Neural cell (in vitro differentiated cells): ENCODE measurements at regions not wholly inside any gene's neighbourhood (a gene's known extent, or its start where the extent isn't known, plus 50 kb on each side); places are given as distances from the start of the nearest gene placed in this dataset.

Experiments
- CTCF ChIP-seq: fragments of 450-650 bp; IDR thresholded peaks from 2 replicates; pipeline ENCODE4 v1.5.1; 2014; ENCODE audit warnings: antibody characterized with exemption, mild to moderate bottlenecking, moderate library complexity; ENCODE audit not compliant: poor library complexity, severe bottlenecking
- POLR2AphosphoS5 ChIP-seq: IDR thresholded peaks from 2 replicates; pipeline ENCODE4 v1.6.1; 2012

DNA sequence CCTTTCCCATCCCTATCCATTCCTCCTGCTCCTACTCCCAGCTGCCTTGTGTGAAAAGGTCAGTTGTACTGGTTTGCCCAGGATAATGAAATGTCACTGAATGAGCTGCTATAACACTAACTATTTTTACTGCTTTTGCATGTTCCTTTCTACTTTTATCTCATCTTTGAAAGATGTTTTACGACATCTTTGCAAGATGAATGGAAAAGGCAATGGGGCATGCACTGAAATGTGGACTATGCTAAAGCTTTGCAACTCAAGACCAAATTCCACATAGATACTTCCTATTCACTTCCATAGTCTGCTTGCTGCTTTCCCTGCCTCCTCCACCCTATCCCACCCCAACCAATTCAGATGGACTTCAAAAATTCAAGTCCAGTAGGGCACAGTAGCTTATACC, 111.3 kb downstream of the SETD4 start:
- TF ChIP-seq POLR2AphosphoS5 (no peak), CTCF (no peak)
